GM19324 (cell line): ENCODE measurements at regions not wholly inside any gene's neighbourhood (a gene's known extent, or its start where the extent isn't known, plus 50 kb on each side); places are given as distances from the start of the nearest gene placed in this dataset.
"Not testable (repeated sequence)": the region's sequence is repeated elsewhere in the genome, so short reads cannot be mapped to it uniquely, and the experiment has no call there.

Source experiments
- ATAC-seq: cut with Tn5 transposase; IDR thresholded peaks from one replicate; pipeline ENCODE4 v1.9.1; 2021; ENCODE audit warnings: mild to moderate bottlenecking, moderate library complexity; ENCODE audit not compliant: unreplicated experiment, low FRiP score

GRCh38 chr10:33716501-33717267 lies 382.2 kb upstream of the NRP1 start:
- ATAC-seq: no peak

GRCh38 chr10:33715303-33715975 lies 381.0 kb upstream of the NRP1 start:
- ATAC-seq: no peak

GRCh38 chr10:33712825-33713224 lies 378.4 kb upstream of the NRP1 start:
- ATAC-seq: no peak

GRCh38 chr10:33710006-33710405 lies 375.5 kb upstream of the NRP1 start:
- ATAC-seq: no peak

GRCh38 chr10:33709008-33709753 lies 374.7 kb upstream of the NRP1 start:
- ATAC-seq: no peak

GRCh38 chr10:33708561-33708960 lies 374.1 kb upstream of the NRP1 start:
- no peak for ATAC-seq

- ATAC-seq: no peak
These were observed 372.3 kb upstream of the NRP1 start for GRCh38 chr10:33706746-33707145.

- no peak for ATAC-seq
These were observed 371.7 kb upstream of the NRP1 start for GRCh38 chr10:33706191-33706590.

GRCh38 chr10:33704214-33704830 lies 369.9 kb upstream of the NRP1 start:
- no peak for ATAC-seq

- ATAC-seq: no peak
These were observed 369.2 kb upstream of the NRP1 start for GRCh38 chr10:33703501-33704213.

- ATAC-seq: no peak
These were observed 363.6 kb upstream of the NRP1 start for GRCh38 chr10:33698033-33698432.

- no peak for ATAC-seq
These were observed 362.5 kb upstream of the NRP1 start for GRCh38 chr10:33697016-33697415.

GRCh38 chr10:33695536-33695935 lies 361.1 kb upstream of the NRP1 start:
- no peak for ATAC-seq

- ATAC-seq: not testable (repeated sequence)
These were observed 356.1 kb upstream of the NRP1 start for GRCh38 chr10:33690536-33690935.

- no peak for ATAC-seq
These were observed 354.0 kb upstream of the NRP1 start for GRCh38 chr10:33688506-33688905.

GRCh38 chr10:33684211-33684611 lies 349.7 kb upstream of the NRP1 start:
- no peak for ATAC-seq

GRCh38 chr10:33681595-33681994 lies 347.1 kb upstream of the NRP1 start:
- no peak for ATAC-seq

- ATAC-seq: no peak
These were observed 345.6 kb upstream of the NRP1 start for GRCh38 chr10:33680036-33680435.

GRCh38 chr10:33676606-33677339 lies 342.3 kb upstream of the NRP1 start:
- no peak for ATAC-seq
